Uterus (tissue), 2 donors: ENCODE measurements at regions not wholly inside any gene's neighbourhood (a gene's known extent, or its start where the extent isn't known, plus 50 kb on each side); places are given as distances from the start of the nearest gene placed in this dataset.

ENCODE experiments used
- POLR2A ChIP-seq, 2 donors: fragments of 450-650 bp; IDR thresholded peaks; one replicate each; pipeline ENCODE4 v1.6.1; 2016; ENCODE audit warnings: antibody characterized with exemption in 2 of 2, mild to moderate bottlenecking in 1 of 2, moderate library complexity in 1 of 2
- TF ChIP-seq, protein P1 (sequence below), 4 experiments: fragments of 200-600 bp in 2 of 4; fragments of 450-650 bp in 2 of 4; sonication (generic) in 2 of 4; IDR thresholded peaks; one replicate each; pipeline ENCODE4 v1.5.1; 2016 to 2019; ENCODE audit warnings: antibody characterized with exemption in 4 of 4, mild to moderate bottlenecking in 2 of 4, moderate library complexity in 1 of 4

GRCh38 chr18:40046596-40046995 lies 1908.4 kb upstream of the PIK3C3 start:
- TF ChIP-seq, protein P1, sequence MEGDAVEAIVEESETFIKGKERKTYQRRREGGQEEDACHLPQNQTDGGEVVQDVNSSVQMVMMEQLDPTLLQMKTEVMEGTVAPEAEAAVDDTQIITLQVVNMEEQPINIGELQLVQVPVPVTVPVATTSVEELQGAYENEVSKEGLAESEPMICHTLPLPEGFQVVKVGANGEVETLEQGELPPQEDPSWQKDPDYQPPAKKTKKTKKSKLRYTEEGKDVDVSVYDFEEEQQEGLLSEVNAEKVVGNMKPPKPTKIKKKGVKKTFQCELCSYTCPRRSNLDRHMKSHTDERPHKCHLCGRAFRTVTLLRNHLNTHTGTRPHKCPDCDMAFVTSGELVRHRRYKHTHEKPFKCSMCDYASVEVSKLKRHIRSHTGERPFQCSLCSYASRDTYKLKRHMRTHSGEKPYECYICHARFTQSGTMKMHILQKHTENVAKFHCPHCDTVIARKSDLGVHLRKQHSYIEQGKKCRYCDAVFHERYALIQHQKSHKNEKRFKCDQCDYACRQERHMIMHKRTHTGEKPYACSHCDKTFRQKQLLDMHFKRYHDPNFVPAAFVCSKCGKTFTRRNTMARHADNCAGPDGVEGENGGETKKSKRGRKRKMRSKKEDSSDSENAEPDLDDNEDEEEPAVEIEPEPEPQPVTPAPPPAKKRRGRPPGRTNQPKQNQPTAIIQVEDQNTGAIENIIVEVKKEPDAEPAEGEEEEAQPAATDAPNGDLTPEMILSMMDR (IDR thresholded peaks at IDR 0.05), result no peak
- TF ChIP-seq POLR2A (IDR thresholded peaks at IDR 0.05), result no peak
